ENCODE measurements at regions not wholly inside any gene's neighbourhood (a gene's known extent, or its start where the extent isn't known, plus 50 kb on each side); places are given as distances from the start of the nearest gene placed in this dataset.
"Not testable (repeated sequence)": the region's sequence is repeated elsewhere in the genome, so short reads cannot be mapped to it uniquely, and the experiment has no call there.

GRCh38 chr2:185583058-185583816, 155.4 kb upstream of the FSIP2 start:
- no peak overlapping the region for H3K27ac ChIP-seq (ENCODE audit: low read depth in 1 of 2, low read length in 1 of 2)
- H3K4me1 ChIP-seq (ENCODE audit: control insufficient read depth in 2 of 2, insufficient read depth in 2 of 2, low read length in 2 of 2): no peaks in the 10 kb centered on the region
- no peak overlapping the region for H3K4me3 ChIP-seq (ENCODE audit: low read length in 2 of 2)
- no peaks in the 10 kb centered on the region for H3K27me3 ChIP-seq (ENCODE audit: control insufficient read depth in 2 of 2, insufficient read depth in 1 of 2, low read length in 1 of 2)
- H3K36me3 ChIP-seq (ENCODE audit: control insufficient read depth in 2 of 2, insufficient read depth in 2 of 2, low read length in 1 of 2): no peaks in the 10 kb centered on the region
- DNase-seq (ENCODE audit: low read depth in 6 of 9, low spot score in 9 of 9): no peak
- WGBS: 86% methylated on average over 2 of the region's 2 CpGs
- H3K9me3 ChIP-seq (ENCODE audit: control insufficient read depth in 2 of 2, insufficient read depth in 1 of 2, low read length in 1 of 2): peaks cover 0 to 5% of the 10 kb centered on the region in 2 donors

DNA sequence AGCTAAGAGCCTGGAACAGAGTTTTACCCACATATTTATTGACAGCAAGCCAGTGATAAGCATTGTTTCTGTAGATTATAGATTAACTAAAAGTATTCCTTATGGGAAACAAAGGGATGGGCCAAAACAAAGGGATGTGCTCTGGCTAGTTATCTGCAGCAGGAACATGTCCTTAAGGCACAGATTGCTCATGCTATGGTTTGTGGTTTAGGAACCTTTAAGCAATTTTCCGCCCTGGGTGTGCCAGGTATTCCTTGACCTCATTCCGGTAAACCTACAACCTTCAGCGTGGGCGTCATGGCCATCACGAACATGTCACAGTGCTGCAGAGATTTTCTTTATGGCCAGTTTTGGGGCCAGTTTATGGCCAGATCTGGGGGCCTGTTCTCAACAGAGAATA, 153.4 kb upstream of the FSIP2 start:
- not testable (repeated sequence) for H3K4me3 ChIP-seq (ENCODE audit: low read length in 2 of 2); H3K4me1 ChIP-seq (ENCODE audit: control insufficient read depth in 2 of 2, insufficient read depth in 2 of 2, low read length in 2 of 2); DNase-seq (ENCODE audit: low read depth in 6 of 9, low spot score in 9 of 9); H3K27me3 ChIP-seq (ENCODE audit: control insufficient read depth in 2 of 2, insufficient read depth in 1 of 2, low read length in 1 of 2); H3K36me3 ChIP-seq (ENCODE audit: control insufficient read depth in 2 of 2, insufficient read depth in 2 of 2, low read length in 1 of 2); H3K27ac ChIP-seq (ENCODE audit: low read depth in 1 of 2, low read length in 1 of 2); H3K9me3 ChIP-seq (ENCODE audit: control insufficient read depth in 2 of 2, insufficient read depth in 1 of 2, low read length in 1 of 2)
- WGBS: 96% methylated on average over 5 of the region's 5 CpGs

- not testable (repeated sequence) for H3K27me3 ChIP-seq (ENCODE audit: control insufficient read depth in 2 of 2, insufficient read depth in 1 of 2, low read length in 1 of 2); DNase-seq (ENCODE audit: low read depth in 6 of 9, low spot score in 9 of 9); H3K9me3 ChIP-seq (ENCODE audit: control insufficient read depth in 2 of 2, insufficient read depth in 1 of 2, low read length in 1 of 2); H3K36me3 ChIP-seq (ENCODE audit: control insufficient read depth in 2 of 2, insufficient read depth in 2 of 2, low read length in 1 of 2); H3K4me3 ChIP-seq (ENCODE audit: low read length in 2 of 2); H3K4me1 ChIP-seq (ENCODE audit: control insufficient read depth in 2 of 2, insufficient read depth in 2 of 2, low read length in 2 of 2); H3K27ac ChIP-seq (ENCODE audit: low read depth in 1 of 2, low read length in 1 of 2)
- 89% methylated on average over 14 of the region's 14 CpGs for WGBS
These were observed 147.3 kb upstream of the FSIP2 start for GRCh38 chr2:185591276-185591675.

GRCh38 chr2:185607945-185608344, 130.7 kb upstream of the FSIP2 start:
- Histone ChIP-seq H3K27ac (ENCODE audit: low read depth in 1 of 2, low read length in 1 of 2) (no peak overlapping the region), H3K4me1 (ENCODE audit: control insufficient read depth in 2 of 2, insufficient read depth in 2 of 2, low read length in 2 of 2) (no peaks in the 10 kb centered on the region), H3K27me3 (ENCODE audit: control insufficient read depth in 2 of 2, insufficient read depth in 1 of 2, low read length in 1 of 2) (no peaks in the 10 kb centered on the region), H3K9me3 (ENCODE audit: control insufficient read depth in 2 of 2, insufficient read depth in 1 of 2, low read length in 1 of 2) (no peaks in the 10 kb centered on the region), H3K36me3 (ENCODE audit: control insufficient read depth in 2 of 2, insufficient read depth in 2 of 2, low read length in 1 of 2) (no peaks in the 10 kb centered on the region), H3K4me3 (ENCODE audit: low read length in 2 of 2) (no peak overlapping the region)
- DNase-seq (ENCODE audit: low read depth in 6 of 9, low spot score in 9 of 9): no peak
- 82% methylated on average over 1 of the region's 1 CpG for WGBS

DNA sequence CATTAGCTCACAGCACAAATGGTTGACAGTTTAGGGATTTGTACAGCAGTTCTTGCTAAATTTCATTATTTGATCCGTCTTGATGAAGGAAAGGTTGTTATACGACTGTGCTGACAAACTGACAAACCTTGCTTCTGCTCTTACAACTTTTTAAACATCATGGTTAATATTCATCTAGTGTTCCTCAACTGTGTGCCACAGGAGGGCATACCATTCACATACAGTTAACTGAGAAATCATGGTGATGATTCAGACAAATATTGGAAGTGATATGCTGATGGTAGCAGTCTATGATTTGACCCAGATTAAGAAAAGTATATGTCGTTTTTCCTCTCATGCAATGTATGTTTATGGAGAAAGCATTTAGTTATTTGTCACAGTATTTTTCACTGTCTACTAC, 129.8 kb upstream of the FSIP2 start:
- DNase-seq (ENCODE audit: low read depth in 6 of 9, low spot score in 9 of 9): no peak
- Histone ChIP-seq H3K4me1 (ENCODE audit: control insufficient read depth in 2 of 2, insufficient read depth in 2 of 2, low read length in 2 of 2) (no peaks in the 10 kb centered on the region), H3K27ac (ENCODE audit: low read depth in 1 of 2, low read length in 1 of 2) (no peak overlapping the region), H3K36me3 (ENCODE audit: control insufficient read depth in 2 of 2, insufficient read depth in 2 of 2, low read length in 1 of 2) (no peaks in the 10 kb centered on the region), H3K27me3 (ENCODE audit: control insufficient read depth in 2 of 2, insufficient read depth in 1 of 2, low read length in 1 of 2) (no peaks in the 10 kb centered on the region), H3K9me3 (ENCODE audit: control insufficient read depth in 2 of 2, insufficient read depth in 1 of 2, low read length in 1 of 2) (no peaks in the 10 kb centered on the region), H3K4me3 (ENCODE audit: low read length in 2 of 2) (no peak overlapping the region)
- WGBS: 90% methylated on average over 3 of the region's 3 CpGs

DNA sequence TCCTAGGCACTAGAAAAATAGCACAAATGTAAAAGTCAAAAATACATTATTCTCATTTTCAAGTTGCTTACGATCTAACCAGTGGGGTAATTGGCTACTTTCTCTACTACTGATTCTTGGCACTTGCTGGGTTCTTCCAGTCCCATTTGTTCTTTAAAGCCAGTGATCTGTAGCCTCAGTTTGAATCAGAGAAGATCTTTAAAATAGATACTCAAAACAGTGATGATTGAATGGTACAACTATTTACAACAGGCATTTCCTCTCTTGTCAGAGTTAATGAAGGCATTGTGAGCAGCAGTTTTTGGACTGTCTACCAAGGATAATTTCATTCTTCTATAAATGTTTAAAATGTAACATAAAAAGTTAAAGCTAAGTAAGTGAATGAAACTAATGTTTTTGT, 128.3 kb upstream of the FSIP2 start:
- Histone ChIP-seq H3K27me3 (ENCODE audit: control insufficient read depth in 2 of 2, insufficient read depth in 1 of 2, low read length in 1 of 2) (no peaks in the 10 kb centered on the region), H3K36me3 (ENCODE audit: control insufficient read depth in 2 of 2, insufficient read depth in 2 of 2, low read length in 1 of 2) (no peaks in the 10 kb centered on the region), H3K4me3 (ENCODE audit: low read length in 2 of 2) (no peak overlapping the region), H3K9me3 (ENCODE audit: control insufficient read depth in 2 of 2, insufficient read depth in 1 of 2, low read length in 1 of 2) (no peaks in the 10 kb centered on the region), H3K4me1 (ENCODE audit: control insufficient read depth in 2 of 2, insufficient read depth in 2 of 2, low read length in 2 of 2) (no peaks in the 10 kb centered on the region), H3K27ac (ENCODE audit: low read depth in 1 of 2, low read length in 1 of 2) (no peak overlapping the region)
- DNase-seq (ENCODE audit: low read depth in 6 of 9, low spot score in 9 of 9): no peak
- WGBS: 91% methylated on average over 1 of the region's 1 CpG

DNA sequence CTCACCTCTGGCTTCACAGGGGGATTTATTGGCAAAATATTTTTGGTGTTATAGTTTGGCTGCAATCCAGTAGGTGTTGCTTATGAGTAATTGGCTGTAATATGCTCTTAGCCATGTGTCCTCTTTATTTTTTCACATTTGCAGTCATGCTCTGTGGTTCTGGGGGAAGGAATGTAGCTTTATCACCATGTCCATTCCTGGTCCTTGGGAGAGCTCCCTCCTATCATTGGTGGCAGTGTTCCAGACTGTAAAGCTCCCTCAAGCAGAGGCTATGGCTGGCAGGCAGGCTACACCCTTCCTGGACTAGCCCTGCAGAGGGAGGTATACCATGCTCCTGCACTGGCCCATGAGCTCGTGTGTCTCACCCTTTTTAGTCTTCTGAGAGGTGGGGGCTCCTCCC, 120.0 kb upstream of the FSIP2 start:
- H3K27me3 ChIP-seq (ENCODE audit: control insufficient read depth in 2 of 2, insufficient read depth in 1 of 2, low read length in 1 of 2): no peaks in the 10 kb centered on the region
- 61% methylated on average over 1 of the region's 1 CpG for WGBS
- no peak for DNase-seq (ENCODE audit: low read depth in 6 of 9, low spot score in 9 of 9)
- no peaks in the 10 kb centered on the region for H3K4me1 ChIP-seq (ENCODE audit: control insufficient read depth in 2 of 2, insufficient read depth in 2 of 2, low read length in 2 of 2)
- H3K4me3 ChIP-seq (ENCODE audit: low read length in 2 of 2): no peak overlapping the region
- H3K9me3 ChIP-seq (ENCODE audit: control insufficient read depth in 2 of 2, insufficient read depth in 1 of 2, low read length in 1 of 2): peaks cover 0 to 3% of the 10 kb centered on the region in 2 donors
- H3K36me3 ChIP-seq (ENCODE audit: control insufficient read depth in 2 of 2, insufficient read depth in 2 of 2, low read length in 1 of 2): no peaks in the 10 kb centered on the region
- H3K27ac ChIP-seq (ENCODE audit: low read depth in 1 of 2, low read length in 1 of 2): no peak overlapping the region

DNA sequence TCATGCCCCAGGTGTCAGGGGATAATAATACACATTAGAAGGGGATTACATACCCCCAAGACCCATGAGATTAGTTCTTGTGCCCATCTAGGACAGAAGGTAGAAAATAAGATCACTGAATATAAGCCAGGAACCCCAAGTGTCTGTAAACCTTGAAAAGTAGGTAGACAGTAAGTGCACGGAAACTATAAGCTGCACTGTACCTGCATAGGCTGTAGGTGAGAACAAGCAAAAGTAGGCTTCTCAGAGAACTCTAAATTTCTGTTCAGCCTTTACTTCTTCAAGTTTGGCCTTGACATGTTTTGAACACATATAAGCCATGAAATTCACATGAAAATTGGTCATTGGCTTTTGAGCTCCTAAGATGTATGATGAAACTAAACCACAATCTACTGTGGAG, 113.0 kb upstream of the FSIP2 start:
- Histone ChIP-seq H3K4me3 (ENCODE audit: low read length in 2 of 2) (no peak overlapping the region), H3K27ac (ENCODE audit: low read depth in 1 of 2, low read length in 1 of 2) (no peak overlapping the region), H3K4me1 (ENCODE audit: control insufficient read depth in 2 of 2, insufficient read depth in 2 of 2, low read length in 2 of 2) (no peaks in the 10 kb centered on the region), H3K36me3 (ENCODE audit: control insufficient read depth in 2 of 2, insufficient read depth in 2 of 2, low read length in 1 of 2) (no peaks in the 10 kb centered on the region), H3K27me3 (ENCODE audit: control insufficient read depth in 2 of 2, insufficient read depth in 1 of 2, low read length in 1 of 2) (no peaks in the 10 kb centered on the region), H3K9me3 (ENCODE audit: control insufficient read depth in 2 of 2, insufficient read depth in 1 of 2, low read length in 1 of 2) (no peaks in the 10 kb centered on the region)
- no peak for DNase-seq (ENCODE audit: low read depth in 6 of 9, low spot score in 9 of 9)
- 100% methylated on average over 1 of the region's 1 CpG for WGBS

GRCh38 chr2:185628985-185629384, 109.6 kb upstream of the FSIP2 start:
- Histone ChIP-seq H3K4me1 (ENCODE audit: control insufficient read depth in 2 of 2, insufficient read depth in 2 of 2, low read length in 2 of 2) (no peaks in the 10 kb centered on the region), H3K36me3 (ENCODE audit: control insufficient read depth in 2 of 2, insufficient read depth in 2 of 2, low read length in 1 of 2) (no peaks in the 10 kb centered on the region), H3K27me3 (ENCODE audit: control insufficient read depth in 2 of 2, insufficient read depth in 1 of 2, low read length in 1 of 2) (no peaks in the 10 kb centered on the region), H3K9me3 (ENCODE audit: control insufficient read depth in 2 of 2, insufficient read depth in 1 of 2, low read length in 1 of 2) (no peaks in the 10 kb centered on the region), H3K4me3 (ENCODE audit: low read length in 2 of 2) (no peak overlapping the region), H3K27ac (ENCODE audit: low read depth in 1 of 2, low read length in 1 of 2) (no peak overlapping the region)
- no peak for DNase-seq (ENCODE audit: low read depth in 6 of 9, low spot score in 9 of 9)
- WGBS: 44% methylated on average over 5 of the region's 5 CpGs
